SW 1271 (cell line): ENCODE measurements at regions not wholly inside any gene's neighbourhood (a gene's known extent, or its start where the extent isn't known, plus 50 kb on each side); places are given as distances from the start of the nearest gene placed in this dataset.
A peak's percentile ranks its signal among the peaks of the same experiment; 100 is the strongest.

Experiments used
- DNase-seq, 2 experiments: peaks; one replicate each; lab custom pipeline; 2025; lab: John Stamatoyannopoulos, UW

- DNase-seq = no peak
Observed at GRCh38 chr9:89554307-89555035, 50.3 kb upstream of the GADD45G start.

GRCh38 chr9:89553451-89554010 lies 51.3 kb upstream of the GADD45G start:
- DNase-seq = no peak

- no peak for DNase-seq
Observed at GRCh38 chr9:89550346-89550927, 52.5 kb upstream of the SEMA4D start.

- DNase-seq = peak in 1 of 2 experiments; percentile 64
Observed at GRCh38 chr9:89549031-89549644, 51.2 kb upstream of the SEMA4D start.

DNA sequence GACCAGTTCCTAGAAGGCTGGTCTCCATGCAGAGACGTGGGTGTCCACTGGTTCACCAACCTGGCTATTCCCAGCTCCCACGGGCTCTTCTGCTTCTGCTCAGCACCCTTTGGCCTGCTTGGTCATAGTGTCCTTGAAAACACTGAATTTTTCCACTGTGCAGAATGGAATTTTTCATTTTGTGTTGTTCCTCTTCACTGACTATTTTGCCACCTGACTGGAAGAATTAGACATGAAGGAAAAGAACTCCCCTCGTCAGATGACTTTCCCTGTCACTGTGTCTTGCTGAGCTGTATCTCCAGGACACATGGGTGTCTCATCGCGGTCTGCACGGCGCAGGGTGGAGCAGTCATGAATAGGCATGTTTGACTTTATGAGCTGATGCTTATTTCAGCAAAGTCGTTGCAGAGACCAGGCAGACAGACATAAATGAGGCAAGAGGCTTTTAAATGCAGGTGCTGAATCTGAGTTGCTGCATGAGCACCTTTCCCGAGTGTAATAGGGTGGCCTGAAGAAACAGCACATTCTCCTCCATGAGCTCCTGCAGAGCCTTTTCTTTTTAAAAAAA lies 50.2 kb upstream of the SEMA4D start:
- DNase-seq = no peak
